Astrocyte of the spinal cord (primary cell): ENCODE measurements at regions not wholly inside any gene's neighbourhood (a gene's known extent, or its start where the extent isn't known, plus 50 kb on each side); places are given as distances from the start of the nearest gene placed in this dataset.

Experiments
- DNase-seq: peaks from one replicate; pipeline ENCODE4 v3.0.0; 2011; ENCODE audit warnings: low read depth, low spot score
- H3K4me3 ChIP-seq: 2 replicates; pipeline ENCODE4 v1.5.1; 2011; ENCODE audit warnings: low read depth, mild to moderate bottlenecking, low read length, moderate library complexity
- CTCF ChIP-seq: IDR thresholded peaks from 2 replicates; pipeline ENCODE4 v1.5.1; 2012; ENCODE audit warnings: low read depth, mild to moderate bottlenecking, low read length, inconsistent platforms
- in situ Hi-C: cut with HindIII; loops from 2 replicates; pipeline ENCODE4 v1.10.0; 2017; ENCODE audit warnings: low sequenced_read_pairs

GRCh38 chr11:41963406-41963805 lies 504.0 kb upstream of the LRRC4C start:
- no peak for TF ChIP-seq CTCF
- in situ Hi-C loops = no loop called here
- H3K4me3 ChIP-seq = no peak overlapping the region

DNA sequence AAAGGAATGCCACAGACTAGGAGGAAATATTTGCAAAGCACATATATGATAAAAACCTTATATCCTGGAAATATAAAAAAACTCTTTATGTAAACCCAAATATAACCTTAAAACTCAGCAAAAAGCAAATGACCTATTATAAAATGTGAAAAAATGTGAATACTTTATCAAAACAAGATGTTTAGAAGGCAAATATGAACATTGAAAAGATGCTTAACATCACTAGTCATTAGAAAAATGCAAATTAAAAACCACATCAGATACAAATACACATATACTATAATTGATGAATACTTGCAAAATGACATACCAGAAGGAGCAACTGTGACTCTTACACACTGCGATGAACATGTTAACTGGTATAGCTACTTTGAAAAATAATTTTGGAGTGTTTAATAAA lies 511.2 kb upstream of the LRRC4C start:
- no peak for TF ChIP-seq CTCF

More at GRCh38 chr11:41963406-41963805, 504.0 kb upstream of the LRRC4C start:
- DNase-seq = no peak

DNA sequence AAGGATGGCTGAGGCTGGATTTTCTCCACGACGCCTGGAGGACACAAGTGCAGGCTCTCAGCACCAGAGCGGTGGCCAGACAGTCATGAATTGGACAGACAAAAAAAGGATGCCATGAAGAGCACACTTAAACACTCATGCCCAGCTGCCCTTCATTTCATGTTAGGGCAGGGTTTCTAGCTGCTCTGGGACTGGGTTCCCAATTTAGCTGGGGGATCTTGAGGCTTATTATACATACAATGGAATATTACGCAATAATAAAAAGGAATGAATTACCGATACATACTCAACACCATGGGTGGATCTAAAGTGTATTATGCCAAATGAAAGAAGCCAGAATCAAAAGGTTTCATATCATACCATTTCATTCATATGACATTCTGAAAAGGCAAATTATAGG lies 512.1 kb upstream of the LRRC4C start:
- H3K4me3 ChIP-seq = no peak overlapping the region
- in situ Hi-C loops = no loop called here
- no peak for DNase-seq
- TF ChIP-seq CTCF = no peak

More for the DNA sequence above, 511.2 kb upstream of the LRRC4C start:
- in situ Hi-C loops = no loop called here
- DNase-seq = no peak
- H3K4me3 ChIP-seq = no peak overlapping the region

GRCh38 chr11:41978945-41979344 lies 519.5 kb upstream of the LRRC4C start:
- in situ Hi-C loops = no loop called here
- no peak for TF ChIP-seq CTCF
- H3K4me3 ChIP-seq = no peak overlapping the region
- DNase-seq = no peak

GRCh38 chr11:41980741-41981140 lies 521.3 kb upstream of the LRRC4C start:
- no peak overlapping the region for H3K4me3 ChIP-seq
- DNase-seq = no peak
- in situ Hi-C loops = no loop called here
- TF ChIP-seq CTCF = no peak

DNA sequence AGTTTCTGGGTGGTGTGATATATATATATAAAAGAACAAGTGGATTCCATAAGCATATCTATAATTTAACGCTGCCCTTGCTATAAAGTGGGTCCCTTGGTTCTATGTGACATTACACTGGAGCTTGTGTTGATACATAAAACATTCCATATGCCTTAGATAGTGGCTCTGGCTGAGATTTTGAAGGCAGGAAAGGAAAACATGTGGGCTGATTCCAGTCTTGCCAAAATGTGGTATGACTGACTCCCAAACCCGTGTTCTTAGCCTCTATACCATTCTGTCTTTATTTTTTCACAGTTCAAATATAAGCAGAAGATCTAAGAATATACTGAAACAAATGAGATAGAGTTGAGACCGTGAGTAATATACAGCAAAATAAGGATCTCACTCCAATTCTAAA lies 522.8 kb upstream of the LRRC4C start:
- DNase-seq = no peak
- no peak for TF ChIP-seq CTCF
- no peak overlapping the region for H3K4me3 ChIP-seq
- in situ Hi-C loops = no loop called here

GRCh38 chr11:41982975-41983374 lies 523.5 kb upstream of the LRRC4C start:
- no peak for TF ChIP-seq CTCF
- peak; percentile 10 for DNase-seq
- no peak overlapping the region for H3K4me3 ChIP-seq
- in situ Hi-C loops = no loop called here
